DOHH2 (cell line): ENCODE measurements at regions not wholly inside any gene's neighbourhood (a gene's known extent, or its start where the extent isn't known, plus 50 kb on each side); places are given as distances from the start of the nearest gene placed in this dataset.

Source experiments
- H3F3A ChIP-seq: fragments of 200-600 bp; sonication (generic), shearing (Covaris generic); 2 replicates; pipeline ENCODE4 v1.6.0; 2016; ENCODE audit warnings: antibody characterized with exemption, mild to moderate bottlenecking; ENCODE audit not compliant: control insufficient read depth, insufficient read depth
- H3K27ac ChIP-seq: fragments of 200-600 bp; sonication (generic); 2 replicates; pipeline ENCODE4 v1.5.1; 2014; ENCODE audit warnings: low read depth, mild to moderate bottlenecking, low read length, moderate library complexity
- H3K27me3 ChIP-seq: fragments of 200-600 bp; sonication (generic); 2 replicates; pipeline ENCODE4 v1.6.1; 2014; ENCODE audit warnings: mild to moderate bottlenecking, low read length, mixed read lengths; ENCODE audit not compliant: control insufficient read depth
- H3K36me3 ChIP-seq: fragments of 200-600 bp; sonication (generic); 2 replicates; pipeline ENCODE4 v1.6.1; 2014; ENCODE audit warnings: mild to moderate bottlenecking, low read length, moderate library complexity, mixed read lengths; ENCODE audit not compliant: control insufficient read depth
- H3K4me1 ChIP-seq: fragments of 200-600 bp; sonication (generic); 2 replicates; pipeline ENCODE4 v1.6.1; 2014; ENCODE audit warnings: mild to moderate bottlenecking, low read length, mixed read lengths; ENCODE audit not compliant: control insufficient read depth
- H3K4me2 ChIP-seq: fragments of 200-600 bp; sonication (generic); 2 replicates; pipeline ENCODE4 v1.6.0; 2014; ENCODE audit warnings: mild to moderate bottlenecking, low read length, moderate library complexity
- H3K4me3 ChIP-seq: fragments of 200-600 bp; sonication (generic); 2 replicates; pipeline ENCODE4 v1.5.1; 2014; ENCODE audit warnings: mild to moderate bottlenecking, low read length, mixed read lengths
- H3K79me2 ChIP-seq: fragments of 200-600 bp; sonication (generic); 2 replicates; pipeline ENCODE4 v1.6.1; 2014; ENCODE audit warnings: mild to moderate bottlenecking, low read length, mixed read lengths; ENCODE audit not compliant: control insufficient read depth
- H3K9me2 ChIP-seq: fragments of 200-600 bp; sonication (generic); replicated peaks from 2 replicates; pipeline ENCODE4 v1.6.1; 2014; ENCODE audit warnings: mild to moderate bottlenecking, low read length, mixed read lengths; ENCODE audit not compliant: control insufficient read depth
- H3K9me3 ChIP-seq: fragments of 200-600 bp; sonication (generic); 2 replicates; pipeline ENCODE4 v1.6.1; 2014; ENCODE audit warnings: antibody characterized with exemption, low read length, mixed read lengths; ENCODE audit not compliant: control insufficient read depth, insufficient read depth
- H4K20me1 ChIP-seq: fragments of 200-600 bp; sonication (generic); 2 replicates; pipeline ENCODE4 v1.6.0; 2014; ENCODE audit warnings: low read depth, mild to moderate bottlenecking, antibody characterized with exemption, low read length, moderate library complexity; ENCODE audit not compliant: control insufficient read depth, insufficient read depth
- EZH2phosphoT487 ChIP-seq: fragments of 200-600 bp; sonication (generic); IDR thresholded peaks from 2 replicates; pipeline ENCODE4 v1.6.1; 2017; ENCODE audit warnings: borderline replicate concordance, mild to moderate bottlenecking, antibody characterized with exemption, low read length, moderate library complexity, mixed read lengths
- TF ChIP-seq, protein P1 (sequence below): fragments of 200-600 bp; sonication (generic); IDR thresholded peaks from one replicate; pipeline ENCODE4 v1.5.1; 2014; ENCODE audit warnings: antibody characterized with exemption, mild to moderate bottlenecking, low read depth, low read length; ENCODE audit not compliant: poor library complexity, severe bottlenecking

DNA sequence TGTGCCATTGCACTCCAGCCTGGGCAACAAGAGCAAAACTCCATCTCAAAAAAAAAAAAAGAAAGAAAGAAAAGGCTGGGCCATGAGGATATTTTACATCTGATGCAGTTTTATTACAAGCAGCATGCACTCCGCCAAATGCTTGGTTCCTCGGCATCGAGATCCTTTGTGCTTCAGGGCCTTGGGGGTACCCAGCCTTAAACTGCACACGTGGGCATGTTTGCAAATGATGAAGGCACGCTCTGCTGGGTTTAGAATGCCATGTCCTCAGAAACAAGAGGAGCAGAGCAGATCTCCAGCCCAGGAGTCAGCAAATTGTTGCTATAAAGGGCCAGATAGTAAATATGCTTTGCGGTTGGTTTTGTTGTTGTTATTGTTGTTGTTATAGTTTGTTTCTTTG, 153.2 kb downstream of the KATNIP start:
- TF ChIP-seq, protein P1, sequence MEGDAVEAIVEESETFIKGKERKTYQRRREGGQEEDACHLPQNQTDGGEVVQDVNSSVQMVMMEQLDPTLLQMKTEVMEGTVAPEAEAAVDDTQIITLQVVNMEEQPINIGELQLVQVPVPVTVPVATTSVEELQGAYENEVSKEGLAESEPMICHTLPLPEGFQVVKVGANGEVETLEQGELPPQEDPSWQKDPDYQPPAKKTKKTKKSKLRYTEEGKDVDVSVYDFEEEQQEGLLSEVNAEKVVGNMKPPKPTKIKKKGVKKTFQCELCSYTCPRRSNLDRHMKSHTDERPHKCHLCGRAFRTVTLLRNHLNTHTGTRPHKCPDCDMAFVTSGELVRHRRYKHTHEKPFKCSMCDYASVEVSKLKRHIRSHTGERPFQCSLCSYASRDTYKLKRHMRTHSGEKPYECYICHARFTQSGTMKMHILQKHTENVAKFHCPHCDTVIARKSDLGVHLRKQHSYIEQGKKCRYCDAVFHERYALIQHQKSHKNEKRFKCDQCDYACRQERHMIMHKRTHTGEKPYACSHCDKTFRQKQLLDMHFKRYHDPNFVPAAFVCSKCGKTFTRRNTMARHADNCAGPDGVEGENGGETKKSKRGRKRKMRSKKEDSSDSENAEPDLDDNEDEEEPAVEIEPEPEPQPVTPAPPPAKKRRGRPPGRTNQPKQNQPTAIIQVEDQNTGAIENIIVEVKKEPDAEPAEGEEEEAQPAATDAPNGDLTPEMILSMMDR: no peak
- no peak for TF ChIP-seq EZH2phosphoT487
- H3K27ac ChIP-seq: no peak overlapping the region
- no peaks in the 10 kb centered on the region for H4K20me1 ChIP-seq
- no peaks in the 10 kb centered on the region for H3K4me1 ChIP-seq
- no peaks in the 10 kb centered on the region for H3K9me3 ChIP-seq
- H3K27me3 ChIP-seq: no peaks in the 10 kb centered on the region
- no peak overlapping the region for H3K4me3 ChIP-seq
- no peaks in the 10 kb centered on the region for H3K79me2 ChIP-seq
- no peaks in the 10 kb centered on the region for H3K9me2 ChIP-seq
- H3F3A ChIP-seq: no peaks in the 10 kb centered on the region
- H3K36me3 ChIP-seq: no peaks in the 10 kb centered on the region
- H3K4me2 ChIP-seq: no peak overlapping the region

DNA sequence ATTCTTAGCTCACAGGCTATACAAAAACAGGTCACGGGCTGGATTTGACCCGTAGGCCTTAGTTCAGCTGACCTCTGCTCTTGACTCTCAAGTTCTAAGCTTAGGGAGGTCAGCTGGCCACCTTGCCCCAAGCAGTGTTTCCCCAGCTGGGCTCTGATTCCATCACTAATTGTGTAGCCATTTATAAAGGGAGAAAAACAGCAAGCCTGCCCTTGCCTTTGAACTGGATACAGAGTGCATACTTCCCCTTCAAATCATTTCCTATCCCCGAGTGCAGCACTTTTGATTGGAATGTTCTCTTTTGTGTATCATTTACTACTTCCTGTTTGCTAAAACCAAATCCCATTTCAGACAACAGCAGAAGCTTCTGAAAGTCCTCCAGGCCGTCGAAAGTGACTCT, 153.6 kb downstream of the KATNIP start:
- H3F3A ChIP-seq: no peaks in the 10 kb centered on the region
- no peak overlapping the region for H3K4me2 ChIP-seq
- H3K4me1 ChIP-seq: no peaks in the 10 kb centered on the region
- H3K79me2 ChIP-seq: no peaks in the 10 kb centered on the region
- no peaks in the 10 kb centered on the region for H3K9me2 ChIP-seq
- no peaks in the 10 kb centered on the region for H3K9me3 ChIP-seq
- no peaks in the 10 kb centered on the region for H3K27me3 ChIP-seq
- H3K4me3 ChIP-seq: no peak overlapping the region
- no peaks in the 10 kb centered on the region for H4K20me1 ChIP-seq
- no peaks in the 10 kb centered on the region for H3K36me3 ChIP-seq
- H3K27ac ChIP-seq: no peak overlapping the region
- TF ChIP-seq, protein P1: no peak
- no peak for TF ChIP-seq EZH2phosphoT487

DNA sequence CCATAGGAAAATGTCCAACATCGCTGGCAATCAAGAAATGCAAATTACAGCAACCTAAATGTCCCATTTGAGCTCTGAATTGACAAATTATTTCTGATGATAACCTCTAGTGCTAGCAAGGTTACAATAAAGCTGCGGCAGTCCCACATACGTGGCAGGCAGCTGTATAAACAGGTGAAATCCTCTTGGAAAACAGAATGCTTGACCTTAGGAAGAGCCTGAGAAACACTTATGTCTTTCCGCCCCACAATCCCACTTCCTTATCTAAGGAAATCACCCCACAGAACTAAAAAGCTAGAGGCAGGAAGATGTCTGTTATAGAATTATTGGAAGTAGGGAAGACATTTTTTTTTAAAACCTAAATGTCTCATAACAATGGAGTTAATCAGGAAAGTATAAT, 154.3 kb downstream of the KATNIP start:
- TF ChIP-seq, protein P1: no peak
- no peak for TF ChIP-seq EZH2phosphoT487

More for the DNA sequence above, 154.3 kb downstream of the KATNIP start:
- Histone ChIP-seq H4K20me1 (no peaks in the 10 kb centered on the region), H3K79me2 (no peaks in the 10 kb centered on the region), H3K9me2 (no peaks in the 10 kb centered on the region), H3K4me3 (no peak overlapping the region), H3K9me3 (no peaks in the 10 kb centered on the region), H3K27me3 (no peaks in the 10 kb centered on the region), H3K4me1 (no peaks in the 10 kb centered on the region), H3K36me3 (no peaks in the 10 kb centered on the region), H3K4me2 (no peak overlapping the region), H3F3A (no peaks in the 10 kb centered on the region), H3K27ac (no peak overlapping the region)
